PC-9 (cell line): ENCODE measurements at regions not wholly inside any gene's neighbourhood (a gene's known extent, or its start where the extent isn't known, plus 50 kb on each side); places are given as distances from the start of the nearest gene placed in this dataset.

Source experiments
- CTCF ChIP-seq: fragments of 200-600 bp; sonication (generic); conservative IDR thresholded peaks from 2 replicates; pipeline ENCODE4 v1.6.1; 2017; ENCODE audit warnings: mixed run types, antibody characterized with exemption, mild to moderate bottlenecking, moderate library complexity
- EZH2 ChIP-seq: fragments of 200-600 bp; sonication (generic); IDR thresholded peaks from 2 replicates; pipeline ENCODE4 v1.8.0; 2017; ENCODE audit warnings: antibody characterized with exemption, low read depth

- TF ChIP-seq CTCF, result no peak
- TF ChIP-seq EZH2, result no peak
Observed at GRCh38 chr3:150114273-150114672, 143.6 kb upstream of the PFN2 start.
